H1 (cell line): ENCODE measurements at regions not wholly inside any gene's neighbourhood (a gene's known extent, or its start where the extent isn't known, plus 50 kb on each side); places are given as distances from the start of the nearest gene placed in this dataset.

Source experiments
- CBX5 ChIP-seq: fragments of 300-800, 300-1000 bp; sonication (generic); IDR thresholded peaks from 2 replicates; pipeline ENCODE4 v1.7.1; 2016; ENCODE audit warnings: antibody characterized with exemption, low read length, low read depth
- CBX8 ChIP-seq: fragments of 300-800, 300-1000 bp; sonication (generic); IDR thresholded peaks from 2 replicates; pipeline ENCODE4 v1.7.1; 2016; ENCODE audit warnings: low read depth, low read length, borderline replicate concordance
- CHD2 ChIP-seq: IDR thresholded peaks from 2 replicates; pipeline ENCODE4 v1.6.1; 2012; ENCODE audit warnings: low read length, improper control_type of control experiment
- CTCF ChIP-seq, 3 experiments: IDR thresholded peaks; 1 replicate in 2 of 3; 2 replicates in 1 of 3; pipeline versions ENCODE4 v1.5.1 to v1.6.1; 2011; ENCODE audit warnings: low read length in 3 of 3, mild to moderate bottlenecking in 3 of 3, inconsistent platforms in 2 of 3, low read depth in 1 of 3, moderate library complexity in 1 of 3; ENCODE audit not compliant: insufficient read depth in 1 of 3; ENCODE audit errors: control extremely low read depth in 1 of 3
- HDAC6 ChIP-seq: IDR thresholded peaks from one replicate; pipeline ENCODE4 v1.7.1; 2012; ENCODE audit warnings: low read depth, mild to moderate bottlenecking, inconsistent platforms, low read length, moderate library complexity
- KDM1A ChIP-seq: fragments of 200-600, 300-600 bp; sonication (generic); IDR thresholded peaks from 2 replicates; pipeline ENCODE4 v1.7.1; 2016; ENCODE audit warnings: mild to moderate bottlenecking, low read length, borderline replicate concordance
- MAFK ChIP-seq: IDR thresholded peaks from 2 replicates; pipeline ENCODE4 v1.6.1; 2012; ENCODE audit warnings: low read depth, mild to moderate bottlenecking, improper control_type of control experiment, low read length
- POLR2A ChIP-seq, 2 experiments: IDR thresholded peaks; 1 replicate in 1 of 2; 2 replicates in 1 of 2; pipeline ENCODE4 v1.6.1; 2011; ENCODE audit warnings: low read depth in 2 of 2, low read length in 2 of 2, mild to moderate bottlenecking in 2 of 2; ENCODE audit errors: control extremely low read depth in 1 of 2
- POLR2AphosphoS5 ChIP-seq: IDR thresholded peaks from 2 replicates; pipeline ENCODE4 v1.6.1; 2011; ENCODE audit warnings: low read depth, low read length
- SP1 ChIP-seq: IDR thresholded peaks from 2 replicates; pipeline ENCODE4 v1.6.1; 2011; ENCODE audit warnings: low read depth, low read length
- TAF7 ChIP-seq: optimal IDR thresholded peaks from 2 replicates; pipeline ENCODE3; 2011; ENCODE audit warnings: low read depth, mild to moderate bottlenecking, inconsistent platforms, low read length, moderate library complexity, borderline replicate concordance
- TBP ChIP-seq: IDR thresholded peaks from 2 replicates; pipeline ENCODE4 v1.6.1; 2011; ENCODE audit warnings: low read depth, low read length, improper control_type of control experiment
- YY1 ChIP-seq: IDR thresholded peaks from 2 replicates; pipeline ENCODE4 v1.6.1; 2011; ENCODE audit warnings: low read depth, mild to moderate bottlenecking, low read length

DNA sequence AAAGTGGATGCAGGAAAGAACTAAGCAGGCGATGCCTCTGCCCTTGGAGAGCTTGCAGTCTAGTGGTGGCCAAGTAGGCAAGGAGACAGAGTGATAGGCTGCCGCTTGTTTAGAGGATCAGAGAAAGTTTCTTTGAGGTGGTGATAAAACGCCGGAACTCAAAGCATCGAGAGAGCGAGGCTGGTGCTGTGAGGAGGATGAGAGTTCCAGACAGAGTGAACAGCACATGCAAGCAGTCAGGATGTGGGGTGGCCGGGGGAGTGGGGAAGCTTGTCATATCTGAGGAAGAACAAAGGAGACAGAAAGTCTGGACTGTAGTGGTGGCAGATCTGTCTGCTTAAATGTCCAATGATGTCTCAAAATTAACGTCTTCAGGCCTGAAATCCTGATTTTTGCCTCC lies 319.7 kb downstream of the SNAPC1 start:
- TF ChIP-seq TBP (no peak), CBX5 (no peak), YY1 (no peak), CTCF (IDR thresholded peaks at IDR 0.05; ENCODE audit: control extremely low read depth in 1 of 3, insufficient read depth in 1 of 3, low read depth in 1 of 3, low read length in 3 of 3) (no peak), MAFK (no peak), POLR2A (IDR thresholded peaks at IDR 0.05; ENCODE audit: control extremely low read depth in 1 of 2, low read depth in 2 of 2, low read length in 2 of 2) (no peak), CHD2 (no peak), CBX8 (no peak), KDM1A (no peak), SP1 (no peak), HDAC6 (no peak), POLR2AphosphoS5 (no peak), TAF7 (no peak)
